Naive thymus-derived CD8-positive, alpha-beta T cell (primary cell): ENCODE measurements at regions not wholly inside any gene's neighbourhood (a gene's known extent, or its start where the extent isn't known, plus 50 kb on each side); places are given as distances from the start of the nearest gene placed in this dataset.

ENCODE experiments used
- ATAC-seq, 2 donors: fragments of 150-1000 bp; cut with Tn5 transposase in 1 of 2; sonication (Bioruptor Pico), chemical (Tn5 transposase) in 1 of 2; 1 replicate in 1 of 2; 2 replicates in 1 of 2; pipeline ENCODE4 v1.10.0; 2021; ENCODE audit warnings: mild to moderate bottlenecking in 2 of 2, moderate library complexity in 2 of 2
- POLR2A ChIA-PET: fragments of 350-600 bp; sonication (Branson Sonifier 250); formaldehyde crosslinking; loops from one replicate; lab custom pipeline; 2021; ENCODE audit warnings: antibody characterized with exemption; lab: Charles Lee
- DNase-seq, 10 donors: peaks; one replicate each; pipeline versions ENCODE4 v3.0.0 to v3.0.0-alpha.2; 2020 to 2022
- H3K27ac Mint-ChIP-seq, 10 donors: one replicate each; pipeline ENCODE4 v1.8.0; 2020 to 2022; ENCODE audit warnings: mild to moderate bottlenecking in 10 of 10, mixed read lengths in 10 of 10, moderate library complexity in 4 of 10, inconsistent platforms in 1 of 10
- H3K27me3 Mint-ChIP-seq, 5 donors: one replicate each; pipeline ENCODE4 v1.8.0; 2021 to 2022; ENCODE audit warnings: mixed read lengths in 5 of 5
- H3K36me3 Mint-ChIP-seq, 3 donors: one replicate each; pipeline ENCODE4 v1.8.0; 2020 to 2022; ENCODE audit warnings: mixed read lengths in 3 of 3, mild to moderate bottlenecking in 2 of 3, inconsistent platforms in 1 of 3
- H3K4me1 Mint-ChIP-seq, 4 donors: one replicate each; pipeline ENCODE4 v1.8.0; 2021 to 2022; ENCODE audit warnings: mixed read lengths in 4 of 4
- H3K4me3 Mint-ChIP-seq, 10 donors: one replicate each; pipeline ENCODE4 v1.8.0; 2020 to 2022; ENCODE audit warnings: mild to moderate bottlenecking in 10 of 10, mixed read lengths in 10 of 10, moderate library complexity in 6 of 10, inconsistent platforms in 1 of 10
- H3K9me3 Mint-ChIP-seq, 9 donors: one replicate each; pipeline ENCODE4 v1.8.0; 2020 to 2022; ENCODE audit warnings: mixed read lengths in 9 of 9, mild to moderate bottlenecking in 3 of 9, inconsistent platforms in 1 of 9, moderate library complexity in 1 of 9

DNA sequence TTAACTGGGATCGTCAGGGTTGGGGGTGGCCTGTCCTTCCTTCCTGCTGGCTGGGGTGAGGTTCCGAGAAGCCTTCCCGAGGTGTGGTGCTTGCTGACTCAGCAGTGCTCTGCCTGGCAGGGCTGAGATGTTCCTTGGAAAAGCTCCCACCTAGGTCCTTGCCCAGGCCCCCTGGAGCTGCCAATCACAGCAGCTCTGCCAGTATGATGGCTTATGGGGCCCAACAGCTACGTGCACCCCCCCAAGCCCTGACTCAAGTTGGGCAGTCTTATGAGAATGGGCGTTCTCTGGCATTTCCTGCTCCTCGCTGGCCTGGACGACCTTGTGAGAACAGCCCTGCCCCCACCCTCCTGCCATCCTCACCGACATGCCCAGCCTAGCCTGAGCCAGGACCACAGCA lies 292.2 kb upstream of the CRY1 start:
- ATAC-seq (no peak), DNase-seq (peak in 1 of 10 donors; percentile 57)
- H3K4me3 Mint-ChIP-seq = peak overlapping the region in 1 of 10 donors; percentile 14
- POLR2A ChIA-PET = interaction anchor here (0.9 to 1.3 kb wide), 3 partner anchors 11 to 49 kb away, joined by 3 to 4 read pairs (median 3); no protein-coding TSS in a partner anchor
- no peaks in the 10 kb centered on the region for H3K9me3 Mint-ChIP-seq
- H3K27me3 Mint-ChIP-seq = no peaks in the 10 kb centered on the region
- H3K27ac Mint-ChIP-seq = peak overlapping the region in 1 of 10 donors; percentile 18
- H3K36me3 Mint-ChIP-seq = no peaks in the 10 kb centered on the region
- peaks cover 38 to 78% (median 60%) of the 10 kb centered on the region in 4 donors for H3K4me1 Mint-ChIP-seq

GRCh38 chr12:107386569-107386968 lies 293.2 kb upstream of the CRY1 start:
- Mint-ChIP-seq H3K27ac (peak overlapping the region in 4 of 10 donors; percentile 36 to 71 (median 57)), H3K4me1 (peaks cover 44 to 79% (median 60%) of the 10 kb centered on the region in 4 donors), H3K27me3 (no peaks in the 10 kb centered on the region), H3K36me3 (no peaks in the 10 kb centered on the region), H3K4me3 (no peak overlapping the region), H3K9me3 (no peaks in the 10 kb centered on the region)
- ATAC-seq = no peak
- POLR2A ChIA-PET = interaction anchor here (1.1 kb wide), 1 partner anchor 13 kb away, joined by 3 read pairs; no protein-coding TSS in a partner anchor
- peak in 1 of 10 donors; percentile 11 for DNase-seq

DNA sequence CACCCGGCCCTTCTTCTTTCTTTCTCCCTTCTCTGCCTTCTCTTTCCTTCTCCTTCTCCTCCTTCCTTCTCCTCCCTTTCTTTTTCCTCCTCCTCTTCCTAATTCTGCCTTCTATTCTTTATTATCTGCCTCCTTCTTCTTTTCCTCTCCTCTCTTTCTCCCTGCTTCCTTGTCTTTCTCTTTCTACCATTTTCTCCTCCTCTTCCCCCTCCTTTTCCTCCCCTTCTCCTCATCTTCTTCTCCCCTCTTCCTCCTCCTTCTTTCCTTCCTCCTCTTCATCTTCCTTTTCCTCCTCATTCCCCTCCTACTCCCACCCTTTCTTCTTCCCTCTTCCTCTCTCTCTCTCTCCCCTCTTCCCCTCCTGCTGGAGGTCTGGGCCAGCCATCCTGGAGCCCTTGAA lies 294.9 kb upstream of the CRY1 start:
- Mint-ChIP-seq H3K36me3 (no peaks in the 10 kb centered on the region), H3K4me1 (peaks cover 54 to 83% (median 70%) of the 10 kb centered on the region in 4 donors), H3K4me3 (peak overlapping the region in 4 of 10 donors; percentile 4 to 69 (median 50)), H3K9me3 (no peaks in the 10 kb centered on the region), H3K27me3 (no peaks in the 10 kb centered on the region), H3K27ac (peak overlapping the region; percentile 24 to 89 (median 74))
- DNase-seq = no peak
- POLR2A ChIA-PET = interaction anchor here (1.9 kb wide), 1 partner anchor 68 kb away, joined by 11 read pairs; no protein-coding TSS in a partner anchor
- ATAC-seq = no peak

DNA sequence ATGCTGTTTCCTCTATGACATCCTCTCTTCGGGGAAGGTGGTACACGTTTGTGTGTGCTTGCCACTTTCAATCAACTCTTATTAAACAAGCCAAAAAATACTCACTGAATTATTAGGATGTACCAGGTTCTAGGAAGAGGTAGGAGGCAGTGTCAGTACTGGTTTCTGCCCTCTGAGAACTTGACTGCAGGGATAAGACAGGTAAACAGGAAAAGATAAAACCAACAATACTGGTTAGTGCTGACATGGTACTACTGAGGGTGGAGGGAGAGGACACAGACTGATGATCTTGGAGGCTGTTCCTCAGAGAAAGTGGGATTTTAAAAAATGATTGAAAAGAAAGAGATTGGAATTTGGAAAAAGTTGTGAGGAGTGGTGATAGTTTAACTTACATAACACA lies 295.2 kb upstream of the PWP1 start:
- Mint-ChIP-seq H3K27me3 (no peaks in the 10 kb centered on the region), H3K27ac (peak overlapping the region in 8 of 10 donors; percentile 36 to 95 (median 58)), H3K9me3 (no peaks in the 10 kb centered on the region), H3K36me3 (no peaks in the 10 kb centered on the region), H3K4me1 (peaks cover 59 to 90% (median 80%) of the 10 kb centered on the region in 4 donors), H3K4me3 (peak overlapping the region in 9 of 10 donors; percentile 1 to 54 (median 36))
- ATAC-seq (no peak), DNase-seq (peak in 1 of 10 donors; percentile 6)
- POLR2A ChIA-PET = interaction anchor here (1.9 kb wide), 2 partner anchors 11 to 70 kb away, joined by 7 to 11 read pairs; no protein-coding TSS in a partner anchor

GRCh38 chr12:107393043-107393717 lies 292.4 kb upstream of the PWP1 start:
- DNase-seq (peak in 6 of 10 donors; percentile 17 to 63 (median 53)), ATAC-seq (peak; percentile 75 to 90)
- Mint-ChIP-seq H3K4me3 (peak overlapping the region; percentile 25 to 84 (median 62)), H3K36me3 (no peaks in the 10 kb centered on the region), H3K9me3 (no peaks in the 10 kb centered on the region), H3K27me3 (no peaks in the 10 kb centered on the region), H3K4me1 (peaks cover 58 to 100% (median 79%) of the 10 kb centered on the region in 4 donors), H3K27ac (peak overlapping the region; percentile 81 to 94 (median 90))
- POLR2A ChIA-PET = interaction anchor here (0.8 to 2.5 kb wide), 4 partner anchors 9 to 73 kb away, joined by 3 to 14 read pairs (median 3); no protein-coding TSS in a partner anchor

GRCh38 chr12:107394693-107395092 lies 290.9 kb upstream of the PWP1 start:
- Mint-ChIP-seq H3K27me3 (no peaks in the 10 kb centered on the region), H3K4me1 (peaks cover 54 to 95% (median 75%) of the 10 kb centered on the region in 4 donors), H3K36me3 (no peaks in the 10 kb centered on the region), H3K27ac (peak overlapping the region; percentile 22 to 94 (median 75)), H3K4me3 (no peak overlapping the region), H3K9me3 (no peaks in the 10 kb centered on the region)
- ATAC-seq (no peak), DNase-seq (peak in 1 of 10 donors; percentile 32)
- POLR2A ChIA-PET = interaction anchor here (0.8 to 1.4 kb wide), 4 partner anchors 21 to 76 kb away, joined by 3 to 5 read pairs (median 3); no protein-coding TSS in a partner anchor

DNA sequence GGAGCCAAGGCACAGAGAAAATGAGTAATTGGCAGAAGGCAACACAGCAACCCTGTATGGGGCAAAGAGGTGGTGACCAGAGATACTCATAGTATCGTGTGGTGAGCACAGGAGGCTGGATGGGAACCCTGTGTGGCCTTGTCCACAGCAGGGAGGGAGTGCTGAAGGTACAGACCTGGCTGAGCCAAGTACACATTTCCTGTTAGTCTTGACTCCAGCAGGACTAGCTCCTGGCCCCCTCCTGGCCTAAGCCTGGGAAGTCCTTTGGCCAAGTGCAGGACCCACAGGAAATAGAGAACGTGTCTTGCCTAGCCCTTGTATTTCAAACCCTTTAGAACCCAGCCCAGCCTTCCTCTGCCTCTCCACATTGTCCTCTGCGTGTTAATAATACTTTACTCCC lies 289.8 kb upstream of the PWP1 start:
- no peaks in the 10 kb centered on the region for H3K27me3 Mint-ChIP-seq
- no peaks in the 10 kb centered on the region for H3K9me3 Mint-ChIP-seq
- H3K36me3 Mint-ChIP-seq = no peaks in the 10 kb centered on the region
- peaks cover 50 to 89% (median 71%) of the 10 kb centered on the region in 4 donors for H3K4me1 Mint-ChIP-seq
- POLR2A ChIA-PET = interaction anchor here (1.1 kb wide), 1 partner anchor 74 kb away, joined by 4 read pairs; no protein-coding TSS in a partner anchor
- H3K4me3 Mint-ChIP-seq = peak overlapping the region in 1 of 10 donors; percentile 16
- DNase-seq (peak in 1 of 10 donors; percentile 18), ATAC-seq (no peak)
- H3K27ac Mint-ChIP-seq = peak overlapping the region in 9 of 10 donors; percentile 7 to 79 (median 64)

- H3K27me3 Mint-ChIP-seq = no peaks in the 10 kb centered on the region
- no peak overlapping the region for H3K4me3 Mint-ChIP-seq
- H3K9me3 Mint-ChIP-seq = no peaks in the 10 kb centered on the region
- peaks cover 52 to 88% (median 71%) of the 10 kb centered on the region in 4 donors for H3K4me1 Mint-ChIP-seq
- no peaks in the 10 kb centered on the region for H3K36me3 Mint-ChIP-seq
- ATAC-seq (no peak), DNase-seq (peak in 1 of 10 donors; percentile 23)
- H3K27ac Mint-ChIP-seq = peak overlapping the region in 5 of 10 donors; percentile 38 to 80 (median 70)
- POLR2A ChIA-PET = interaction anchor here (0.7 kb wide), 1 partner anchor 21 kb away, joined by 3 read pairs; no protein-coding TSS in a partner anchor
These were observed 288.6 kb upstream of the PWP1 start for GRCh38 chr12:107396991-107397390.

DNA sequence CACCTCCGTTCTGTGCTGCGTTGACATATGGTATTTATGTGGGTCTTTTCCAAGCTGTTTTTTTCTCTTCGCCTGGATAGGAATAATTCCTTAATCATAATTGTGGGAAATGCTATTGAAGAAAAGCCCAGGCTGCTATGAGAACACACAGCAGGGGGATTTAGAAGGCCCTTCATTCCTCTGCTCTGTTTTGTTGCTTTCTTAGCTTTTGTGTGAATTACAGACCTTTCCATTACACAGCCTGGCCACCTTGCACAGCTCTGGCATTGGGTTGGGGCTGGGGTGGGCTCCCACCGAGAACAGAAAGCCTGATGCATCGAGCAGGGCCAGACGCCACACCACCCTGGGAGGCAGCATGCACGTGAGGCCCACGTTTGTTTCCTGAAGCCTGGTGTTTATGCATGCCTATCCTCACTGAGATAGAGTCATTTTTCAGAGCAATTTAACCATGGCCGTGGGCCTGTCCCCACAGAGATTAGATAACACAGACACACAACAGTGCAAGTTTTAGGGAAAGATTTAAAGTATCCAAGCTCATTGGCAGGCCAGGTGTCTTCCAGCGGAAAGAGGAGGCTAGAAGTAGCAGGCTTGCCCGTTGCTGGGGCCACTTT lies 287.6 kb upstream of the PWP1 start:
- POLR2A ChIA-PET = interaction anchor here (6.7 kb wide), 1 partner anchor 78 kb away, joined by 80 read pairs; a partner anchor contains a TSS
- no peak overlapping the region for H3K4me3 Mint-ChIP-seq
- H3K4me1 Mint-ChIP-seq = peaks cover 50 to 87% (median 68%) of the 10 kb centered on the region in 4 donors
- no peaks in the 10 kb centered on the region for H3K27me3 Mint-ChIP-seq
- no peak for ATAC-seq
- H3K36me3 Mint-ChIP-seq = no peaks in the 10 kb centered on the region
- no peaks in the 10 kb centered on the region for H3K9me3 Mint-ChIP-seq
- no peak for DNase-seq
- peak overlapping the region in 8 of 10 donors; percentile 11 to 81 (median 60) for H3K27ac Mint-ChIP-seq

- POLR2A ChIA-PET = interaction anchor here (1.1 to 6.7 kb wide), 2 partner anchors 10 to 79 kb away, joined by 3 to 80 read pairs; a partner anchor contains a TSS
- Mint-ChIP-seq H3K36me3 (no peaks in the 10 kb centered on the region), H3K4me3 (no peak overlapping the region), H3K9me3 (no peaks in the 10 kb centered on the region), H3K4me1 (peaks cover 44 to 79% (median 61%) of the 10 kb centered on the region in 4 donors), H3K27ac (peak overlapping the region in 6 of 10 donors; percentile 31 to 70 (median 59)), H3K27me3 (no peaks in the 10 kb centered on the region)
- DNase-seq (no peak), ATAC-seq (no peak)
These were observed 286.6 kb upstream of the PWP1 start for GRCh38 chr12:107399046-107399445.

- no peaks in the 10 kb centered on the region for H3K36me3 Mint-ChIP-seq
- ATAC-seq (peak; percentile 64 to 66), DNase-seq (peak in 5 of 10 donors; percentile 24 to 44 (median 36))
- peak overlapping the region in 6 of 10 donors; percentile 5 to 44 (median 22) for H3K4me3 Mint-ChIP-seq
- no peaks in the 10 kb centered on the region for H3K9me3 Mint-ChIP-seq
- H3K27ac Mint-ChIP-seq = peak overlapping the region; percentile 22 to 84 (median 47)
- peaks cover 33 to 66% (median 53%) of the 10 kb centered on the region in 4 donors for H3K4me1 Mint-ChIP-seq
- no peaks in the 10 kb centered on the region for H3K27me3 Mint-ChIP-seq
- POLR2A ChIA-PET = interaction anchor here (0.6 to 6.7 kb wide), 7 partner anchors 8 to 309 kb away, joined by 3 to 80 read pairs (median 4); a partner anchor contains a TSS
These were observed 284.7 kb upstream of the PWP1 start for GRCh38 chr12:107400686-107401447.
